Embryonic facial prominence (tissue), 1 donor: ENCODE measurements at regions not wholly inside any gene's neighbourhood (a gene's known extent, or its start where the extent isn't known, plus 50 kb on each side); places are given as distances from the start of the nearest gene placed in this dataset.

Source experiments
- DNase-seq: peaks from one replicate; pipeline ENCODE4 v3.0.0-alpha.2; 2016; ENCODE audit errors: extremely low spot score

DNA sequence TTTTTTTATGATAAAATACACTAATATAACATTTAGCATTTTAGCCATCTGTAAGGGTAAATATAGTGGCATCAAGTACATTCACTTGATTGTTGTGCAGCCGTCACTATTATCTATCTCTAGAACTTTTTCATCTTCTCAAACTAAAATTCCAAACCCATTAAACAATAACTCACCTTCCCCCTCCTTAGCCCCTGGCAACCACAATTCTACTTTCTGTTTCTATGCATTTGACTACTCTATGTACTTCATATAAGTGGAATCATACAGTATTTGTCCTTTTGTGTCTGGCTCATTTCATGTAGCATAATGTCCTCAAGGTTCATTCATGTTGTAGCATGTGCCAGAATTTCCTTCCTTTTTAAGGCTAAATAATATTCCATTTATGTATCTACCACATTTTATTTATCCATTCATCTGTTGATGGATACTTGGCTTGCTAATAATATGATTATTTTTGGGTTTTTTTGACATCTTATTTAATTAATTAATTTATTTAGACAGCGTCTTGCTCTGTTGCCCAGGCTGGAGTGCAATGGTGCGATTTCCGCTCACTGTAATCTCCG is 69.6 kb upstream of the MACF1 start:
- DNase-seq: no peak

DNA sequence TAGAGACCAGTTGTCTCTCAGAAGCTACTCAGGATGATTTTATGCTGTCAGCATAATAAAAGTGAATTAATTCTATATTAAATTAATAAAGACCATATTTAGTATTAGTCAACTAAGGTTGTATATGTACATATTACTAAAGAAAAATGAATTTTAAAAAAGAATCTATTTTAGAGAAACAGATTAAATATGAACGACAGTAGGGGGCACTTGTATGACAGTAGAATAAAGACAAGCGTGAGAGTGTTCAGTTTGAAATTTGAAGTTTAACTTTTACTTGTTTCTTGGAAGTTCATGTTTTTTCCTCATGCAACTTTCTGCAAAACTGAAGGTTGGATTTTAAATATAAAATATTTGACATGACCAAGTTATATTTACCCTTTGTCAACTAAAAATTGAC is 67.9 kb upstream of the MACF1 start:
- no peak for DNase-seq

DNA sequence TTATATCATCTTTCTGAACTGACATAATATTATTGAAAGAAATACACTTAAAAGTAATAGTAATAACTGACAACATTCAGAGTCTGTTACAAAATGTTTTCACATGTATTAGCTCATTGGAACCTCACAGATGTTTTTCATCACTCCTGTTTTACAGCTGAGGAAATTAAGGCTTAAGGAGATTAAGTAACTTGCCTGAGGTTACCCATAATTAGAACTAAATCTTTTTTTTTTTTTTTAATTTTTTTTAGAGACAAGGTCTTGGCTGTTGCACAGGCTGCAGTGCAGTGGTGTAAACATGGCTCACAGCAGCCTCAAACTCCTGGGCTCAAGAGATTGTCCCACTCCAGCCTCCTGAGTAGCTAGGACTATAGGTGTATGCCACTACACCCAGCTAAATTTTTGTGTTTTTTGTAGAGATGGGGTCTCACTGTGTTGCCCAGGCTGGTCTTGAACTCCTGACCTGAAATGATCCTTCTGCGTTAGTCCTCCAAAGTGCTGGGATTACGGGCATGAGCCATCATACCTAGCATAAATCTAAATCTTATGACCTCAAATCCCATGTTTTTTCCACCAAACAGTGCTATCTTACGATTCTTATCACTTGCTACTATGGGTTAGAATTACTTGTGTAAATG is 64.7 kb upstream of the MACF1 start:
- DNase-seq: no peak

DNA sequence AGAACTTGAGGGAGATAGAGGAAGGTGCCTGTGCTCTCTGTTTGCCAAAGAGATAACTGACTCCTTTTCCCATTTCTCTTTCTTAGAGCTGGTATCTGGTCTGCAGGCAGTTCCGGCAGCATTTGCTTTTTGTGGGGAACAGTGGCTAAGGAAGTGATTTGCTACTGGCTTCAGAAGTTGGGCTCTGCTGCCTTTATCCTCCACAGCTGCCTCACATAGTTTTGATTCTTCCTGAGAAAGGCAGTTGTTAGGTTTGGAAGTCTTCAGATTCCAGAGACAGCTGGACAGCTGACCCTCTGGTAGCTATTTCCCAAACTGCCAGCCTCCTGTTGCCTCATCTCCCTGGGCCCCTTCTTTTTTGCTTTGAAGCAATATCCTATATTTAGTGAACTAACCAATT is 62.6 kb upstream of the MACF1 start:
- DNase-seq: no peak

DNA sequence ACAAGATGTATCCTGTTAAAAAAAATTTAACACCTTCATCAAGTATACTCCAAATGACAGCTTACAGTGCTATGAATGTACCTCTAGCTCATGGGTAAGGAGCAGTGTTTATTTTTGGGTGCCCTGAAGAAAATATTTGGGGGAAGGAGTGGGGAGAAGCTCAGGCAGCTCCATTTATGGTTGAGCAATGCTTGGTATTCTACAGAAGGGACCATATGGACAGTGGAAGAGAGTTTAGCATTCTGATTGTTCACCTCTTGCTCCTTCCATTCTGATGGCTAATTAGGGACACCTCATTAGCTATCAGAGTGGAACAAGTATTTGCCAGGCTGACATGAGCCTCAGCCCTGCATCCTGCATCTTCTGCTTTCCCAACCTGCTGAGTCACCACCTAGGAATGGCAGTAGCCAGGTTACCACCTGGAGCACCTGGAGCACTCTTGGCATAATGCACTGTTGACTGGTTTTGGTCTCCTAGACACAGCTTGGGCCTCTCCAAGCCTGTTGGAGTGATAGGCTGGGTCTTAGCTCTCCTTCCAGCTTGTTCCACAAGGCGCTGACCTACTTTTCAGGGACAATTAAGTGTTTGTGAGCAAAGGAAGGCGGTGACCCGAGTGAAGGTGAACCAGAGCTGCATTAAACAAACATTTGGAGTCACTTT is 62.0 kb upstream of the MACF1 start:
- DNase-seq: no peak

DNA sequence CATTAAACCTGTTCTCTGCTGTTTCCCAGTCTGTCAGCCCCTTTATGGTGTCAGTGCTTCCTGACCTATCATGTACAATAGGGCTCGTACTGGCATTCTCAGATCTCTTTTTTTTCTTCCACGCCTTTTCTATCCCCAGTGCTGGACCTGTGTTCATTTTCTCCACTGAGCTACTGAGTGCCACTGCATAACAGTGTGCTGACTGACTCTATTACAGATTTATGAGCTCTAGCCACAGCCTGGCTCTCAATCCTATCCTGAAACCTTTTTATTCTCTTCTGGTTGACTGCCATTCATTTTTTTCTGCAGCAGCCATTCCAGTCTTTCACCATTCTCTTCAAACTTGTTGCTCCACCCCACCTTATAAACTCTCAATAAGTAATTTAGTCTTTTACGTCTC is 59.6 kb upstream of the MACF1 start:
- no peak for DNase-seq

DNA sequence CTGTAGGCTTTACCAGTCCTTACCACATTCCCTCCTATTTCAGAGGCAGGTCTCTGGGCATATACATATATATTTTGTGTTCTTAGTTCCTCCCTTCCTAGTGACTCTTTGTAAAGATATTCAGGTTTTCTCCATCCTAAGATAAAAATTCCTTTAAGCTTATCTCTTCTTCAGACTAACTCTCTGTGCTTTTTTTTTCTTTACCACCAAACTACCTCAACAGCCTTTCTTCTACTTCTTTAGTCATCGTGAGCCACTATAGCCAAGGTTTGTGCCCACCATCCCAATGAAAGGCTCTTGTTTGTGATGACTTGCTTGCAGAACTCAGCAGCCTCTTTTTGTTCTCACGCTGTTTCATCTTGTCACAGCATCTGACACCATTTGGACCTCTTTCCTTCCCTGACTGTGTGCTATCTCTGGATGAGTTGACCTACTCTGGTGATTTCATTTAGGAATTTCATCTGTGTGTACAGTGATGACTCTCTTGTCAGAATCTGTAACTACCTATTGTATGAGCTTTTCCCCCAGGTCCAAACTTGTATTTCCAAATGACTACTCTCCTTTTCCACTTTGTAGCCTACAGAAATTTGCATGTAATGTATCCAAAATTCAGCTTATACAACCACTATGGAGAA is 59.0 kb upstream of the MACF1 start:
- DNase-seq: no peak

DNA sequence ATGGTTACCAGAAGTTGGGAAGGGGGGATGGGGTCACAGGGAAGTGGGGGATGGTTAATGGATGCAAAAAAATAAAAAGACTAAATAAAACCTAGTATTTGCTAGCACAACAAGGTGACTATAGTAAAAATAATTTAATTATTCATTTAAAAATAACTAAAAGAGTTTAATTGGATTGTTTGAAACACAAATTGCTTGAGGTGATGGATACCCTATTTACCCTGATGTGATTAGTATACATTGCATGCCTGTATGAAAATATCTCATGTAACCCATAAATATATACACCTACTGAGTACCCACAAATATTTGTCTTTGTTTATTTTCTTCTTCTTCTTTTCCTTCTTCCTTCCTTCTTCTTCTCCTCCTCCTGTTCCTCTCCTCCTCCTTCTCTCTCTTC is 57.8 kb upstream of the MACF1 start:
- DNase-seq: no peak

DNA sequence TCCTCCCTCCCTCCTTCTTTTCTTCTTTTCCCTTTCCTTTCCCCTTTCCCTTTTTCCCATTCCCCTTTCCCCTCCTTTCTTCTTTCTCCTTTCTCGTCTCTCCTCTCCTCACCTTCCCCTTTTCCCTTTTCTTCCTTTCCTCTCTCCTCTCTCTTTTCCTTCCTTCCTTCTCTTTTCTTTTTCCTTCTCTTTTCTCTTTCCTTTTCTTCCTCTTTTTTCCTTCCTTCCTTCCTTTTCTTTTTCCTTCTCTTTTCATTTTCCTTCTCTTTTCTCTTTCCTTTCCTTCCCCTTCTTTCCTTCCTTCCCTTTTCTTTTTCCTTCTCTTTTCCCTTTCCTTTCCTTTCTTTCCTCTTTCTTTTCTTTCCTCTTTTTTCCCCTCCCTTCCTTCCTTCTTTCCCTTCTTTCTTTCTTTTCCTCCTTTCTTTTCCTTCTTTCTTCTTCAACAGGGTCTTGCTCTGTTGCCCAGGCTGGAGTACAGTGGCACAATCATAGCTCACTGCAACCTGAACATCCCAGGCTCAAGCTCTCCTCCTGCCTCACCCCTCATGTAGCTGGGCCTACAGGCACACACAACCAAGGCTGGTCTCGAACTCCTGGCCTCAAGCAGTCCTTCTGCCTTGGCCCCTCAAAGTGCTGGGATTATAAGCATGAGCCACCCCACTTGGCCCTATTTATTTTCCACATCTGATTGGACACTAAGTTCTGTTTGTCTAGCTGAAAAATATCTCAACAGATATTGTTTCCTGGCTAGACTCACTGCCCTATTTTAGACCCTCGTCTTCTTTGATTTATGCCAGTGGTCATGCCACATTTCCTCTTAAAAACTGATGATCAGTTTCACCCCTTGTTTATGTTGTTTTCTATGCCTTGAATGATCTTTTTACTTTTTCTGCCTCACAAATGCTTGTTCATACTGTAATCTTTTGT is 57.1 kb upstream of the MACF1 start:
- no peak for DNase-seq

DNA sequence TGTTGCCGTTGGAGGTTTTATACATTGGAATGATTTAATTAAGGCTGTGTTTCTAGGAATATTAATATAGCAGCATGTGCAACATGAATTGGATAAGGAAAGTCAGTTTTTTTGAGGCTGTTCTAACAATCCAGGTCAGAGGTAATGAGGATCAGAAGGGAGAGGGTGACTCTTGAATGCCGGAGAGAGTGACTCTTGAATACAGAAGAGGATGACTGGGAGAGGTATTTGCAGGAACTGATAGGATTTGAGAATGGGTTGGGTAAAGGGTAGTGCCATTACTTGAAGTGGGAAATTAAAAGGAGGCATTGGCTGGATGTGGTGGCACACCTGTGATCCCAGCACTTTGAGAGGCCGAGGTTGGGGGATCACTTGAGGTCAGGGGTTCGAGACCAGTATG is 55.6 kb upstream of the MACF1 start:
- no peak for DNase-seq

DNA sequence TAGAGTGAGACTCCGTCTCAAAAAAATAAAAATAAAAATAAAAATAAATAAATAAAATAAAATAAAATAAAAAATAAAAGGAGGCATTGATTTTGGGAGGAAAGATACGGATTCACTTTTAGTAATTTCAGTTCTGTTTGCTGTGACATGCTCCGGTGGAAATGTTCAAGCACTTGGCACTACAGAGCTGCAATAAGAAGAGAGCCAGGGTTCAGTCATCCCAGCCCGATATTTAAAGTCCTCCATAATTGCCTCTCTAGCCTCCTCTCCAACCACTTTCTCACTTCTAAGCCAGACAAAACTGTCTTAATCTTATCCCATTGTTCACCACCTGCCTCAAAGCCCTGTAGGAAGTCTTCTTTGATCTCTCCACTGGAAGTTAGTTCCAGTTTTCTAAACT is 55.0 kb upstream of the MACF1 start:
- no peak for DNase-seq

DNA sequence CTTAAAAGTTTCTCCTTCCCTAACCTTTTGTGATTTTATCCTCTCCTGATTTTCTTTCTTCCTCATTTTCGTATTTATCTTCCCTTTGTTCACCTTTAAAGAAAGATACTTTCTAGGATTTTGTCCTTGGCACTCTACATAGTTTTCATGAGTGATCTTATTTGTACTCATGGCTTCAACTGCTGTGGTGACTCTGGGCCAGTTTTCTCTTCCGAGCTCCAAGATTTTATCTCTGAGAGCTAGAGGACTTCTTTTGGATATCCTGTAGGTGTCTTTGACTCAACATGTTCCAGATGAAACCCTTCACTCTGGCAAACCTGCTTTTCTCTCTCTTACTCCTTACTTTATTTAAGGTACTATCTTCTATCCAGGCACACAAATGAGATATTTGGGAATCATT is 53.7 kb upstream of the MACF1 start:
- no peak for DNase-seq

DNA sequence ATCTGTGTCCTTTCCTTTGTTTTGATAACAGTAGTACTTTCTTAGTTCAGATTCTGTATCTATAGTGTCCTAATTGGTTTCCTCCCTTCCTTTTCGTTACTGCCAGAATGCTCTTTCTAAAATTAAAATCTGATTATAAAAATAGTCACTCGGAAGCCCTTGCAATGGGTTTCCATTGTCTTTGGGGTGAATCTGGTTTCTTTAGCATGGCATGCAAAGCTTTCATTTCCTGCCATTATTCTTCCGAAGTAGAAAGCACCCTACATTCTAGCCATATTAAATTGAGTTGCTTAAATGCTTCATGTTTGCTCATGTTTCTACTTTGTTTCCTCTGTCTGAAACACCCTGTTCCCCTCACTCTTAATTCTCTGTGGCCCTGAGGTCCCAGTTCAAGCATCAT is 53.2 kb upstream of the MACF1 start:
- no peak for DNase-seq

DNA sequence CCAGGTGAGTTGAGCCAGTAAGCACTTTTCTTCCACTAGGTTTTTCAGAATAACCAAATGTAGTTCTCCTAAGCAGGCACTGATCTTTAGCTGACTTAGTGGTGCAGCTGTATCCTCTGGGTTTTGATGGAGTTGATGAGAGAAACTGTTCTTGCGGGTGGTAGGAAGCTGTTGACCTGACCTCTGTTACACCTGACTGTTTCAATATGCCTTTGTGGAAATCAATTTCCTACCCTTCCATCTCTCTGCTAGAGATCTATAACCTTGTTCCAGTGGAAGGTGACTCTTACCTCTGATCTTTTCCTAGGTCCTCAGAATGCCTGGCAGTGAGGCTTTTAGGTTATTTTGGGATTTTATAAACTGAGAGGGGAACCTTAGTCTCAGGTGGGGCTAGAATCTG is 51.6 kb upstream of the MACF1 start:
- no peak for DNase-seq

DNA sequence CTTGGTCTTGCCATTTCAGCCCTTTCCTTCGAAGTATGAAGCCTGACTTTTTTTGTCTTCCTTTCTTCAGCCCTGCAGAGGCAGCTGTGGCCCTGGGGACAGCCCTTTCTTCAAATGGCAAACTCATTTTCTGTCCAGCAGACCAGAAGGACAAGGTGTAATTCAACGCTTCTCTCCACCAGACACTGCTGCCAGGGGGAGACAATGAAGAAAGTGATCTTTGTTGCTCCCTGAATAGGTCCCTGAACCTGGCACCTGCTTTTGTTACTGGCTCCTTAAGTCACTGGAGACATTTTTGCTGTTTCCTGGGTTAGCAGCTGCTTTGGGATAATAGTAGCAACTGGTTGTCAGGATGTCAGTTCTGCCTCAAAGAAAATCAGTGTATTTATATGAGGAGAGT is 50.8 kb upstream of the MACF1 start:
- no peak for DNase-seq

DNA sequence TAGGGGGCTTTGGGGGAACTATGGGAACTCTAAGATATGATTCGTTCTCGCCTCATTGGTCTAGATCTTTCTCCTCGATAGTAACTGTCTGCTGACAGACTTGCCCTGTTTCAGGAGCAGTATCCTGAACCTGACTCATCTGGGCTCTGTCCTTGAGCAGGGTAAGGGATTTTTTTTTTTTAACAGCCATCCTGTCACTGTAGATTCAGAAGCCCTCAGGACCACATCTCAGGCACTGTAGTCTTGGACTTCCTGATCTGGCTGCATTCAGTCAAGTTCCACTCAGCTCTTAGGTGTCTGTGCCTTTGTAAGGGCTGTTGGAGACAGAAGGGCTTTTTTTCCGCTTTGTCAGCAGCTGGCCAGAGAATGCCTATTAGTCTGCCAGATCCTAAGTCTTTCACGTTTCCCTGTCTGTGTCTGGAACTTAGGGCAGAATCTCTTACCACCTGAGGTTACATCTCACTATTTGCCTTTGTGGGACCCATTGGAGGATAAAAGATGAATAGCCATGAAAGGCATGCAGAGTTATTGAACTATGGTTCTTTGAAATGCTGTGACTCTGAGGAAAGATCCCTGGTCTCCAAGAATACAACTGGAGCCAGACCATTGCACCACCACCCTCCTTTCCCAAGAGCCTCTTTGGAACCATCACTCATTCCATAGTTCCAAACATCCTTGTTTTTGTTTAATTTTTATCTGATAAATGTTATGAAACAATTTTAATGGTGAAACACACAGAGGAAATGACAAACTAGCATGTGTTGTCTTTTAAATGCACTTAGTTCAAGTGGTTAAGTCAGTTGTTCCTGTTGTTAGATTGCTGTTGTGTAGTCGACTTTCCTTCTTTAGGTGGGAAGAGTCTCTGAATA is 49.7 kb upstream of the MACF1 start:
- no peak for DNase-seq
